WTC11 (cell line): ENCODE measurements at regions not wholly inside any gene's neighbourhood (a gene's known extent, or its start where the extent isn't known, plus 50 kb on each side); places are given as distances from the start of the nearest gene placed in this dataset.

Experiments
- ATAC-seq: fragments of 200-7000 bp; cut with Tn5 transposase; 2 replicates; pipeline ENCODE4 v1.10.0; 2021; ENCODE audit warnings: mild to moderate bottlenecking, moderate library complexity
- CTCF ChIA-PET: fragments of 300-600 bp; sonication (Branson Sonifier 250); formaldehyde crosslinking; loops from one replicate; lab custom pipeline; 2021; ENCODE audit warnings: antibody characterized with exemption; lab: Charles Lee
- POLR2A ChIA-PET: fragments of 350-600 bp; sonication (Branson Sonifier 250); formaldehyde crosslinking; loops from one replicate; lab custom pipeline; 2021; ENCODE audit warnings: antibody characterized with exemption; lab: Charles Lee
- DNase-seq: peaks from one replicate; pipeline ENCODE4 v3.0.0; 2021; ENCODE audit warnings: low spot score
- H3K27ac Mint-ChIP-seq: 2 replicates; pipeline ENCODE4 v1.8.0; 2021; ENCODE audit warnings: mixed read lengths
- H3K27me3 Mint-ChIP-seq: 2 replicates; pipeline ENCODE4 v1.8.0; 2021; ENCODE audit warnings: low read depth, mild to moderate bottlenecking, moderate library complexity, mixed read lengths
- H3K36me3 Mint-ChIP-seq: 2 replicates; pipeline ENCODE4 v1.8.0; 2021; ENCODE audit warnings: mixed read lengths
- H3K4me1 Mint-ChIP-seq: 2 replicates; pipeline ENCODE4 v1.8.0; 2022; ENCODE audit warnings: mixed read lengths
- H3K4me3 Mint-ChIP-seq: 2 replicates; pipeline ENCODE4 v1.8.0; 2021; ENCODE audit warnings: mild to moderate bottlenecking, moderate library complexity, mixed read lengths
- H3K9me3 Mint-ChIP-seq: 2 replicates; pipeline ENCODE4 v1.8.0; 2021; ENCODE audit warnings: mixed read lengths
- ATF1 ChIP-seq: sonication (generic); formaldehyde crosslinking; IDR thresholded peaks from 2 replicates; pipeline ENCODE4 v1.8.1; 2023; ENCODE audit warnings: mild to moderate bottlenecking, moderate library complexity, missing genetic modification reagents
- ATF2 ChIP-seq: sonication (generic); formaldehyde crosslinking; IDR thresholded peaks from 2 replicates; pipeline ENCODE4 v1.8.1; 2022; ENCODE audit warnings: low read depth, missing genetic modification reagents, borderline replicate concordance
- FOXK1 ChIP-seq: sonication (generic); formaldehyde crosslinking; IDR thresholded peaks from 2 replicates; pipeline ENCODE4 v1.8.0; 2022; ENCODE audit warnings: mild to moderate bottlenecking, moderate library complexity, missing genetic modification reagents
- HMGA2 ChIP-seq: fragments of 250-450 bp; sonication (Bioruptor Pico); IDR thresholded peaks from 2 replicates; pipeline ENCODE4 v1.4.0; 2021; ENCODE audit warnings: mild to moderate bottlenecking, moderate library complexity
- HMGXB4 ChIP-seq: sonication (generic); formaldehyde crosslinking; IDR thresholded peaks from 2 replicates; pipeline ENCODE4 v1.8.1; 2023; ENCODE audit warnings: mild to moderate bottlenecking, moderate library complexity, missing genetic modification reagents
- JUN ChIP-seq: sonication (generic); formaldehyde crosslinking; IDR thresholded peaks from 2 replicates; pipeline ENCODE4 v1.8.0; 2023; ENCODE audit warnings: mild to moderate bottlenecking, missing genetic modification reagents
- KAT7 ChIP-seq: sonication (generic); formaldehyde crosslinking; IDR thresholded peaks from 2 replicates; pipeline ENCODE4 v1.8.1; 2023; ENCODE audit warnings: missing genetic modification reagents, mild to moderate bottlenecking, borderline replicate concordance
- MYBL2 ChIP-seq: sonication (generic); formaldehyde crosslinking; IDR thresholded peaks from 2 replicates; pipeline ENCODE4 v1.8.1; 2023; ENCODE audit warnings: mild to moderate bottlenecking, moderate library complexity, missing genetic modification reagents
- NR1H2 ChIP-seq: sonication (generic); formaldehyde crosslinking; IDR thresholded peaks from 2 replicates; pipeline ENCODE4 v1.9.0; 2021; ENCODE audit warnings: mild to moderate bottlenecking, moderate library complexity, missing genetic modification reagents
- NR3C1 ChIP-seq: sonication (generic); formaldehyde crosslinking; conservative IDR thresholded peaks from 2 replicates; pipeline ENCODE4 v1.8.1; 2023; ENCODE audit warnings: low read depth, mild to moderate bottlenecking, missing genetic modification reagents
- OVOL2 ChIP-seq: fragments of 250-450 bp; sonication (Bioruptor Pico); IDR thresholded peaks from 2 replicates; pipeline ENCODE4 v1.9.0; 2021; ENCODE audit warnings: mild to moderate bottlenecking, borderline replicate concordance
- PRDM15 ChIP-seq: sonication (generic); formaldehyde crosslinking; IDR thresholded peaks from 2 replicates; pipeline ENCODE4 v1.8.0; 2022; ENCODE audit warnings: missing genetic modification reagents
- SOX15 ChIP-seq: fragments of 250-450 bp; sonication (Bioruptor Pico); IDR thresholded peaks from 2 replicates; pipeline ENCODE4 v1.9.0; 2021; ENCODE audit warnings: mild to moderate bottlenecking
- ZNF281 ChIP-seq: sonication (generic); formaldehyde crosslinking; IDR thresholded peaks from 2 replicates; pipeline ENCODE4 v1.8.0; 2023; ENCODE audit warnings: mild to moderate bottlenecking, missing genetic modification reagents
- ZNF396 ChIP-seq: fragments of 250-450 bp; sonication (Bioruptor Pico); IDR thresholded peaks from 2 replicates; pipeline ENCODE4 v1.8.0; 2021; ENCODE audit warnings: mild to moderate bottlenecking, moderate library complexity, borderline replicate concordance
- ZNF416 ChIP-seq: fragments of 250-450 bp; sonication (Bioruptor Pico); IDR thresholded peaks from 2 replicates; pipeline ENCODE4 v1.9.0; 2021; ENCODE audit warnings: mild to moderate bottlenecking, inconsistent platforms
- ZNF423 ChIP-seq: fragments of 250-450 bp; sonication (Bioruptor Pico); IDR thresholded peaks from 2 replicates; pipeline ENCODE4 v2.1.2; 2022; ENCODE audit warnings: mild to moderate bottlenecking, moderate library complexity
- ZNF671 ChIP-seq: fragments of 250-450 bp; sonication (Bioruptor Pico); IDR thresholded peaks from 2 replicates; pipeline ENCODE4 v1.8.0; 2021; ENCODE audit warnings: mild to moderate bottlenecking
- TF ChIP-seq, protein P1 (sequence below): sonication (generic); formaldehyde crosslinking; IDR thresholded peaks from 2 replicates; pipeline ENCODE4 v1.8.0; 2023; ENCODE audit warnings: missing genetic modification reagents, mild to moderate bottlenecking, borderline replicate concordance

GRCh38 chr7:13257661-13258060 lies 570.2 kb downstream of the ARL4A start:
- no peaks in the 10 kb centered on the region for H3K36me3 Mint-ChIP-seq
- H3K27ac Mint-ChIP-seq, result no peak overlapping the region
- POLR2A ChIA-PET, result no interaction called here
- no peaks in the 10 kb centered on the region for H3K9me3 Mint-ChIP-seq
- CTCF ChIA-PET, result no interaction called here
- H3K4me3 Mint-ChIP-seq, result no peak overlapping the region
- no peaks in the 10 kb centered on the region for H3K4me1 Mint-ChIP-seq
- ATAC-seq, result no peak
- no peak for DNase-seq
- no peaks in the 10 kb centered on the region for H3K27me3 Mint-ChIP-seq
- TF ChIP-seq NR1H2 (CRISPR knock-in tag) (no peak), ZNF671 (CRISPR knock-in tag) (no peak), ZNF416 (CRISPR knock-in tag) (no peak), OVOL2 (CRISPR knock-in tag) (no peak), PRDM15 (no peak), HMGA2 (CRISPR knock-in tag) (no peak), ZNF281 (CRISPR knock-in tag) (no peak), FOXK1 (CRISPR knock-in tag) (no peak), MYBL2 (CRISPR knock-in tag) (no peak)

- H3K27me3 Mint-ChIP-seq, result no peaks in the 10 kb centered on the region
- no peaks in the 10 kb centered on the region for H3K4me1 Mint-ChIP-seq
- ATAC-seq, result no peak
- no peaks in the 10 kb centered on the region for H3K36me3 Mint-ChIP-seq
- H3K4me3 Mint-ChIP-seq, result no peak overlapping the region
- H3K27ac Mint-ChIP-seq, result no peak overlapping the region
- ChIA-PET CTCF (no interaction called here), POLR2A (no interaction called here)
- TF ChIP-seq ZNF423 (CRISPR knock-in tag), result no peak
- TF ChIP-seq JUN, result no peak
- no peak for TF ChIP-seq KAT7 (CRISPR knock-in tag)
- no peak for TF ChIP-seq HMGXB4 (CRISPR knock-in tag)
- no peak for TF ChIP-seq SOX15 (CRISPR knock-in tag)
- TF ChIP-seq ZNF396 (CRISPR knock-in tag), result no peak
- TF ChIP-seq ATF2 (CRISPR knock-in tag), result no peak
- TF ChIP-seq, protein P1, sequence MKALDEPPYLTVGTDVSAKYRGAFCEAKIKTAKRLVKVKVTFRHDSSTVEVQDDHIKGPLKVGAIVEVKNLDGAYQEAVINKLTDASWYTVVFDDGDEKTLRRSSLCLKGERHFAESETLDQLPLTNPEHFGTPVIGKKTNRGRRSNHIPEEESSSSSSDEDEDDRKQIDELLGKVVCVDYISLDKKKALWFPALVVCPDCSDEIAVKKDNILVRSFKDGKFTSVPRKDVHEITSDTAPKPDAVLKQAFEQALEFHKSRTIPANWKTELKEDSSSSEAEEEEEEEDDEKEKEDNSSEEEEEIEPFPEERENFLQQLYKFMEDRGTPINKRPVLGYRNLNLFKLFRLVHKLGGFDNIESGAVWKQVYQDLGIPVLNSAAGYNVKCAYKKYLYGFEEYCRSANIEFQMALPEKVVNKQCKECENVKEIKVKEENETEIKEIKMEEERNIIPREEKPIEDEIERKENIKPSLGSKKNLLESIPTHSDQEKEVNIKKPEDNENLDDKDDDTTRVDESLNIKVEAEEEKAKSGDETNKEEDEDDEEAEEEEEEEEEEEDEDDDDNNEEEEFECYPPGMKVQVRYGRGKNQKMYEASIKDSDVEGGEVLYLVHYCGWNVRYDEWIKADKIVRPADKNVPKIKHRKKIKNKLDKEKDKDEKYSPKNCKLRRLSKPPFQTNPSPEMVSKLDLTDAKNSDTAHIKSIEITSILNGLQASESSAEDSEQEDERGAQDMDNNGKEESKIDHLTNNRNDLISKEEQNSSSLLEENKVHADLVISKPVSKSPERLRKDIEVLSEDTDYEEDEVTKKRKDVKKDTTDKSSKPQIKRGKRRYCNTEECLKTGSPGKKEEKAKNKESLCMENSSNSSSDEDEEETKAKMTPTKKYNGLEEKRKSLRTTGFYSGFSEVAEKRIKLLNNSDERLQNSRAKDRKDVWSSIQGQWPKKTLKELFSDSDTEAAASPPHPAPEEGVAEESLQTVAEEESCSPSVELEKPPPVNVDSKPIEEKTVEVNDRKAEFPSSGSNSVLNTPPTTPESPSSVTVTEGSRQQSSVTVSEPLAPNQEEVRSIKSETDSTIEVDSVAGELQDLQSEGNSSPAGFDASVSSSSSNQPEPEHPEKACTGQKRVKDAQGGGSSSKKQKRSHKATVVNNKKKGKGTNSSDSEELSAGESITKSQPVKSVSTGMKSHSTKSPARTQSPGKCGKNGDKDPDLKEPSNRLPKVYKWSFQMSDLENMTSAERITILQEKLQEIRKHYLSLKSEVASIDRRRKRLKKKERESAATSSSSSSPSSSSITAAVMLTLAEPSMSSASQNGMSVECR (CRISPR knock-in tag), result no peak
- no peak for TF ChIP-seq NR3C1 (CRISPR knock-in tag)
- no peak for TF ChIP-seq ATF1
- H3K9me3 Mint-ChIP-seq, result no peaks in the 10 kb centered on the region
- DNase-seq, result no peak
These were observed 571.0 kb downstream of the ARL4A start for GRCh38 chr7:13258386-13258785.
